MCF 10A (cell line): ENCODE measurements at regions not wholly inside any gene's neighbourhood (a gene's known extent, or its start where the extent isn't known, plus 50 kb on each side); places are given as distances from the start of the nearest gene placed in this dataset.

Experiments used
- BruUV-seq: library from RNA; stranded (reverse); fragments of 400-500 nt; replicated peaks from 2 replicates; lab custom pipeline; 2021; lab: Mats Ljungman, UMichigan
- CTCF ChIA-PET: fragments of 300-600 bp; sonication (Branson Sonifier 250); formaldehyde crosslinking; extraction: SDS; loops from one replicate; lab custom pipeline; 2021; ENCODE audit warnings: antibody characterized with exemption, inconsistent platforms; lab: Yijun Ruan, JAX
- POLR2A ChIA-PET: fragments of 300-600, 350-650 bp; sonication (Branson Sonifier 250); formaldehyde crosslinking; extraction: SDS; loops from one replicate; lab custom pipeline; 2020; ENCODE audit warnings: antibody characterized with exemption, inconsistent platforms; lab: Yijun Ruan, JAX
- DNase-seq: peaks from one replicate; pipeline ENCODE4 v3.0.0-alpha.2; 2018; ENCODE audit not compliant: unreplicated experiment
- H3K27ac Mint-ChIP-seq: one replicate; pipeline ENCODE4 v1.8.0; 2022; ENCODE audit warnings: mild to moderate bottlenecking, low read depth, mixed read lengths; ENCODE audit not compliant: unreplicated experiment
- H3K27me3 Mint-ChIP-seq: one replicate; pipeline ENCODE4 v1.8.0; 2022; ENCODE audit warnings: mixed read lengths; ENCODE audit not compliant: insufficient read depth, unreplicated experiment
- H3K36me3 Mint-ChIP-seq: one replicate; pipeline ENCODE4 v1.8.0; 2022; ENCODE audit warnings: mild to moderate bottlenecking, moderate library complexity, mixed read lengths; ENCODE audit not compliant: insufficient read depth, unreplicated experiment
- H3K4me1 Mint-ChIP-seq: one replicate; pipeline ENCODE4 v1.8.0; 2022; ENCODE audit warnings: mixed read lengths; ENCODE audit not compliant: insufficient read depth, unreplicated experiment
- H3K4me3 Mint-ChIP-seq: one replicate; pipeline ENCODE4 v1.8.0; 2022; ENCODE audit warnings: mild to moderate bottlenecking, moderate library complexity, mixed read lengths; ENCODE audit not compliant: unreplicated experiment
- H3K9me3 Mint-ChIP-seq: one replicate; pipeline ENCODE4 v1.8.0; 2022; ENCODE audit warnings: mixed read lengths; ENCODE audit not compliant: unreplicated experiment
- CTCF ChIP-seq: fragments of 200-600 bp; IDR thresholded peaks from one replicate; pipeline ENCODE4 v1.8.0; 2022; ENCODE audit warnings: antibody characterized with exemption, mild to moderate bottlenecking; ENCODE audit not compliant: unreplicated experiment
- intact Hi-C: fragments of 100-400 bp; cut with micrococcal nuclease; formaldehyde crosslinking; loops from 2 replicates; pipeline ENCODE4 v1.14.1; 2022

- no TSS peak for BruUV-seq
- H3K27me3 Mint-ChIP-seq: no peaks in the 10 kb centered on the region
- no peaks in the 10 kb centered on the region for H3K4me1 Mint-ChIP-seq
- POLR2A ChIA-PET: no interaction called here
- no peak overlapping the region for H3K27ac Mint-ChIP-seq
- H3K4me3 Mint-ChIP-seq: no peak overlapping the region
- no peak for DNase-seq
- H3K36me3 Mint-ChIP-seq: no peaks in the 10 kb centered on the region
- intact Hi-C loops: no loop called here
- CTCF ChIA-PET: interaction anchor here (0.5 kb wide), 1 partner anchor 66 kb away, joined by 5 read pairs; no protein-coding TSS in a partner anchor
- no peak for TF ChIP-seq CTCF
- no peaks in the 10 kb centered on the region for H3K9me3 Mint-ChIP-seq
Observed at GRCh38 chr2:176413786-176414185, 144.5 kb downstream of the MTX2 start.

- no peaks in the 10 kb centered on the region for H3K9me3 Mint-ChIP-seq
- H3K27me3 Mint-ChIP-seq: no peaks in the 10 kb centered on the region
- H3K36me3 Mint-ChIP-seq: no peaks in the 10 kb centered on the region
- intact Hi-C loops: no loop called here
- no peak for DNase-seq
- no peak for TF ChIP-seq CTCF
- no peaks in the 10 kb centered on the region for H3K4me1 Mint-ChIP-seq
- no peak overlapping the region for H3K27ac Mint-ChIP-seq
- POLR2A ChIA-PET: no interaction called here
- H3K4me3 Mint-ChIP-seq: no peak overlapping the region
- no TSS peak for BruUV-seq
- CTCF ChIA-PET: interaction anchor here (1.2 kb wide), 1 partner anchor 139 kb away, joined by 3 read pairs; no protein-coding TSS in a partner anchor
Observed at GRCh38 chr2:176414641-176415040, 145.4 kb downstream of the MTX2 start.

- Mint-ChIP-seq H3K4me1 (no peaks in the 10 kb centered on the region), H3K27ac (no peak overlapping the region), H3K9me3 (no peaks in the 10 kb centered on the region), H3K27me3 (no peaks in the 10 kb centered on the region), H3K4me3 (no peak overlapping the region), H3K36me3 (no peaks in the 10 kb centered on the region)
- no TSS peak for BruUV-seq
- TF ChIP-seq CTCF: no peak
- DNase-seq: no peak
- ChIA-PET CTCF (interaction anchor here (1.2 kb wide), 1 partner anchor 139 kb away, joined by 3 read pairs; no protein-coding TSS in a partner anchor), POLR2A (no interaction called here)
- intact Hi-C loops: no loop called here
Observed at GRCh38 chr2:176415174-176415895, 146.1 kb downstream of the MTX2 start.

- Mint-ChIP-seq H3K9me3 (no peaks in the 10 kb centered on the region), H3K4me1 (no peaks in the 10 kb centered on the region), H3K27ac (no peak overlapping the region), H3K36me3 (no peaks in the 10 kb centered on the region), H3K4me3 (no peak overlapping the region), H3K27me3 (no peaks in the 10 kb centered on the region)
- BruUV-seq: no TSS peak
- no peak for DNase-seq
- no peak for TF ChIP-seq CTCF
- ChIA-PET POLR2A (no interaction called here), CTCF (interaction anchor here (1.2 kb wide), 1 partner anchor 138 kb away, joined by 3 read pairs; no protein-coding TSS in a partner anchor)
- intact Hi-C loops: no loop called here
Observed at GRCh38 chr2:176415937-176416499, 146.8 kb downstream of the MTX2 start.
